Prostate gland (tissue), 2 donors: ENCODE measurements at regions not wholly inside any gene's neighbourhood (a gene's known extent, or its start where the extent isn't known, plus 50 kb on each side); places are given as distances from the start of the nearest gene placed in this dataset.

Source experiments
- CTCF ChIP-seq, 4 experiments: fragments of 200-600 bp in 2 of 4; fragments of 450-650 bp in 2 of 4; sonication (generic) in 2 of 4; IDR thresholded peaks; 1 replicate in 3 of 4; 2 replicates in 1 of 4; pipeline ENCODE4 v1.5.1; 2016 to 2019; ENCODE audit warnings: antibody characterized with exemption in 4 of 4, mild to moderate bottlenecking in 2 of 4, moderate library complexity in 2 of 4
- POLR2A ChIP-seq: fragments of 450-650 bp; IDR thresholded peaks from one replicate; pipeline ENCODE4 v1.6.1; 2016; ENCODE audit warnings: antibody characterized with exemption, mild to moderate bottlenecking
- POLR2AphosphoS5 ChIP-seq: sonication (generic); formaldehyde crosslinking; IDR thresholded peaks from one replicate; pipeline ENCODE4 v1.6.1; 2017; ENCODE audit warnings: antibody characterized with exemption

- TF ChIP-seq POLR2A (no peak), POLR2AphosphoS5 (no peak), CTCF (IDR thresholded peaks at IDR 0.05) (no peak)
Measured at GRCh38 chr2:156845806-156846558, 409.8 kb downstream of the GPD2 start.
